ENCODE measurements at regions not wholly inside any gene's neighbourhood (a gene's known extent, or its start where the extent isn't known, plus 50 kb on each side); places are given as distances from the start of the nearest gene placed in this dataset.

DNA sequence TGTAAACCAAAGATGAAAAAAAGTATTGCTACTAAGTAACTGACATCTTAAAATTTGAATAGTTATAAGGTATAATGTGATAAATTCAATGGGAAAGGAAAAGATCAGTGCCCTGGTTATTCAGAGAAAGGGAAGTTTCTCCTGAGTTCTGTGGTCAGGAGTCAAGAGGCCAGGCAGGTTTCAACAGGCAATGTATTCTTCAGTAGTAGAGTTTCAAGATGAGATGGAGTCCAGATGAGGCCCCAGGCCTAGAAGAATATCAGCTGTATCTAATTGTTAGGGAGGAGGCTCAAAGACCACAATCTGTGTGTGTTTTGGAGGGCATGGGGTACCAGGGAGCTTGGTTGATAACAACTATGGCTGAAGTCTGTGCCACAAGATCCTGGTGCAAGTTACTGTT lies 101.4 kb upstream of the DLX6 start:
- no peak overlapping the region for H3K27ac ChIP-seq
- no peaks in the 10 kb centered on the region for H3K36me3 ChIP-seq (replicated peaks in 1 of 2)
- TF ChIP-seq, protein P1, sequence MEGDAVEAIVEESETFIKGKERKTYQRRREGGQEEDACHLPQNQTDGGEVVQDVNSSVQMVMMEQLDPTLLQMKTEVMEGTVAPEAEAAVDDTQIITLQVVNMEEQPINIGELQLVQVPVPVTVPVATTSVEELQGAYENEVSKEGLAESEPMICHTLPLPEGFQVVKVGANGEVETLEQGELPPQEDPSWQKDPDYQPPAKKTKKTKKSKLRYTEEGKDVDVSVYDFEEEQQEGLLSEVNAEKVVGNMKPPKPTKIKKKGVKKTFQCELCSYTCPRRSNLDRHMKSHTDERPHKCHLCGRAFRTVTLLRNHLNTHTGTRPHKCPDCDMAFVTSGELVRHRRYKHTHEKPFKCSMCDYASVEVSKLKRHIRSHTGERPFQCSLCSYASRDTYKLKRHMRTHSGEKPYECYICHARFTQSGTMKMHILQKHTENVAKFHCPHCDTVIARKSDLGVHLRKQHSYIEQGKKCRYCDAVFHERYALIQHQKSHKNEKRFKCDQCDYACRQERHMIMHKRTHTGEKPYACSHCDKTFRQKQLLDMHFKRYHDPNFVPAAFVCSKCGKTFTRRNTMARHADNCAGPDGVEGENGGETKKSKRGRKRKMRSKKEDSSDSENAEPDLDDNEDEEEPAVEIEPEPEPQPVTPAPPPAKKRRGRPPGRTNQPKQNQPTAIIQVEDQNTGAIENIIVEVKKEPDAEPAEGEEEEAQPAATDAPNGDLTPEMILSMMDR (IDR thresholded peaks at IDR 0.05) = no peak
- no peak for TF ChIP-seq POLR2A (IDR thresholded peaks at IDR 0.05)
- intact Hi-C loops (cut with DNase I) = no loop called here
- no peak overlapping the region for H3K4me3 ChIP-seq
- H3K9me3 ChIP-seq (replicated peaks in 1 of 3) = no peaks in the 10 kb centered on the region
- H3K27me3 ChIP-seq = no peaks in the 10 kb centered on the region
- no peaks in the 10 kb centered on the region for H3K4me1 ChIP-seq (replicated peaks in 1 of 2)
- DNase-seq = no peak

DNA sequence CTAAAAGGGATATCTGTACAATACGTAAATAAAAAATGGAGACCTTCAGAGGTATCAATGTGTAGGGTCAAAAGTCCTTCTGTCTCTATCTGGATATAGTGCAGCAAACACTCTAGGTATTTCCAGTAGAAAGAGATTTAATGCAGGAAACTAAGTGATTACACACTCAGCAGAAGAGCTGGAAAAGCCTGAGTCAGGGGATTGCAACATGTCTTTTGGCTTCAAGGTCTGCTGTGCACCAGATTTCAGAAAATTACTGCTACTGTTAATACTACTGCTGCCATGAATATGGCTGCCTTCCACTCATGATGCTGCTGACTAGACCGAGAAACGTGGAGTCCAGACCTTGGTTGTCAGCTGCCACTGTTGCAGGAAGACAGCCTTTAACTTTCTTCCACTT lies 94.9 kb upstream of the DLX6 start:
- H3K36me3 ChIP-seq (replicated peaks in 1 of 2) = no peaks in the 10 kb centered on the region
- H3K27ac ChIP-seq = no peak overlapping the region
- H3K27me3 ChIP-seq = no peaks in the 10 kb centered on the region
- no peak overlapping the region for H3K4me3 ChIP-seq
- TF ChIP-seq POLR2A (IDR thresholded peaks at IDR 0.05) = no peak
- TF ChIP-seq, protein P1 (IDR thresholded peaks at IDR 0.05) = no peak
- intact Hi-C loops (cut with DNase I) = no loop called here
- H3K9me3 ChIP-seq (replicated peaks in 1 of 3) = no peaks in the 10 kb centered on the region
- 66 to 77% (median 72%) methylated on average over 3 of the region's 3 CpGs for WGBS, 4 donors
- DNase-seq = peak in 5 of 7 donors; percentile 3 to 51 (median 33)
- no peaks in the 10 kb centered on the region for H3K4me1 ChIP-seq (replicated peaks in 1 of 2)

- no peaks in the 10 kb centered on the region for H3K9me3 ChIP-seq (replicated peaks in 1 of 3)
- no peaks in the 10 kb centered on the region for H3K36me3 ChIP-seq (replicated peaks in 1 of 2)
- no peaks in the 10 kb centered on the region for H3K4me1 ChIP-seq (replicated peaks in 1 of 2)
- no peak overlapping the region for H3K4me3 ChIP-seq
- no peaks in the 10 kb centered on the region for H3K27me3 ChIP-seq
- no peak for DNase-seq
- WGBS, 4 donors = 28 to 44% (median 34%) methylated on average over 1 of the region's 1 CpG
- no peak for TF ChIP-seq POLR2A (IDR thresholded peaks at IDR 0.05)
- TF ChIP-seq, protein P1 (IDR thresholded peaks at IDR 0.05) = no peak
- intact Hi-C loops (cut with DNase I) = no loop called here
- H3K27ac ChIP-seq = no peak overlapping the region
These were observed 90.3 kb upstream of the DLX6 start for GRCh38 chr7:96915029-96915428.

GRCh38 chr7:96920064-96920463 lies 85.3 kb upstream of the DLX6 start:
- Histone ChIP-seq H3K27ac (no peak overlapping the region), H3K27me3 (no peaks in the 10 kb centered on the region), H3K4me3 (no peak overlapping the region), H3K4me1 (replicated peaks in 1 of 2) (no peaks in the 10 kb centered on the region), H3K36me3 (replicated peaks in 1 of 2) (no peaks in the 10 kb centered on the region), H3K9me3 (replicated peaks in 1 of 3) (no peaks in the 10 kb centered on the region)
- intact Hi-C loops (cut with DNase I) = no loop called here
- no peak for DNase-seq
- TF ChIP-seq, protein P1 (IDR thresholded peaks at IDR 0.05) = no peak
- no peak for TF ChIP-seq POLR2A (IDR thresholded peaks at IDR 0.05)
